GM03348 (cell line): ENCODE measurements at regions not wholly inside any gene's neighbourhood (a gene's known extent, or its start where the extent isn't known, plus 50 kb on each side); places are given as distances from the start of the nearest gene placed in this dataset.
"Not testable (repeated sequence)": the region's sequence is repeated elsewhere in the genome, so short reads cannot be mapped to it uniquely, and the experiment has no call there.

Source experiments
- DNase-seq: peaks from one replicate; pipeline ENCODE4 v3.0.0; 2012; ENCODE audit warnings: low spot score

GRCh38 chr18:77329651-77330050 lies 80.0 kb downstream of the GALR1 start:
- no peak for DNase-seq

DNA sequence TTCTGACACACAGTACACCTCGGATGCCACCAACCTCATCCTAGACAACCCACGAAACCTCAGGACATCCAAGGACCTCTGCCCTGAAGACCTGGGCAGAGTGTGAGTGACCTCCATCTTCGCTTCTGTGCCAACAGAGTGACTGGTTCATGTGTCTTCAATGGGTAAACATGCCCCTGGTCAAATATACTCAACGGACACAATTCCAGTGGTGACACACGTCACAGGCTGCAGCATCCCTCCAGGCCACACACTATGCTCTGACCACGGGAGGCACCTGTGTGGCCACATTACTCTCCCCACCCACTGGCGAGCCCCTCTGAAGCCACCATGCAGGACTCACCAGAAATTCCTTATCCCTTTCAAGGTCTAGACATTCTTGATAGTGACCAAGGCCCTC lies 85.2 kb downstream of the GALR1 start:
- DNase-seq: no peak

GRCh38 chr18:77337604-77338003 lies 88.0 kb downstream of the GALR1 start:
- no peak for DNase-seq

DNA sequence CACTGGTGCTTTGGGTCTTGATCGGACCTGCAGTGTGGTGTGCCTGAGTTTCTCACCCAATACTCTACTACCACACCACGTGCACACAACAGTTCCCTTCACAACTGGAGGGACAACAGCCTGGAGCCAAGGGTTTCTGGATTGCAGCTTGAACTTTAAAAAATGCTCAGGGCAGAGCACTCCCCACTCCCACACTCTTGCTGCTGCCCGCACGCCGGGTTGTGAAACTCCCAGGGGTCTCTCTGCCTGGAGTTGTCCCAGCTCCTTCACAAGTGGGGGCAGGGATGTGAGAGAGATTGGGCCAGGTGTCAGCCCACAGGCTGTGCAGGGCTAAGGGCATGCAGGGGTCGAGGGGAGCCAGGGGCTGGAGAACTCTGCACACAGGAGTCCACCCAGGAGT lies 89.4 kb downstream of the GALR1 start:
- no peak for DNase-seq

- no peak for DNase-seq
Observed at GRCh38 chr18:77339623-77340022, 90.0 kb downstream of the GALR1 start.

DNA sequence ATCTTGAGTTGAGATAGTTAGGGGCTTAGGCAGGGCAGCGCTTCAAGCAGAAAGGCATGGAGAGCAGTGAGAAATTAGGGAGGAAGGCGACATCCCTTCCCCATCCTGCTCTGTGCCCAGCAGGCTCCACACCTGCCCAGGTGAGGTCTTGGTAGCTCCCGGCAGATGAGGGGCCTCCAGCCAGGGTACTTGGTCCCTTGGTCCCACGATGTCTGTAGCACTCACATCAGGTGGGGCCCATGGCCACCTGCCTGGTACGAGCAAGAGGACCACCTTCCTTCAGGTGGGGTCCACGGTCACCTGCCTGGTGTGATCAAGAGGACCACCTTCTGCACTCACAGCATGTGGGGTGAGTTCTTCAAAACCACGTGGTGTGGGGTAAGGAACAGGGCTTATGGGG lies 91.2 kb downstream of the GALR1 start:
- DNase-seq: no peak

DNA sequence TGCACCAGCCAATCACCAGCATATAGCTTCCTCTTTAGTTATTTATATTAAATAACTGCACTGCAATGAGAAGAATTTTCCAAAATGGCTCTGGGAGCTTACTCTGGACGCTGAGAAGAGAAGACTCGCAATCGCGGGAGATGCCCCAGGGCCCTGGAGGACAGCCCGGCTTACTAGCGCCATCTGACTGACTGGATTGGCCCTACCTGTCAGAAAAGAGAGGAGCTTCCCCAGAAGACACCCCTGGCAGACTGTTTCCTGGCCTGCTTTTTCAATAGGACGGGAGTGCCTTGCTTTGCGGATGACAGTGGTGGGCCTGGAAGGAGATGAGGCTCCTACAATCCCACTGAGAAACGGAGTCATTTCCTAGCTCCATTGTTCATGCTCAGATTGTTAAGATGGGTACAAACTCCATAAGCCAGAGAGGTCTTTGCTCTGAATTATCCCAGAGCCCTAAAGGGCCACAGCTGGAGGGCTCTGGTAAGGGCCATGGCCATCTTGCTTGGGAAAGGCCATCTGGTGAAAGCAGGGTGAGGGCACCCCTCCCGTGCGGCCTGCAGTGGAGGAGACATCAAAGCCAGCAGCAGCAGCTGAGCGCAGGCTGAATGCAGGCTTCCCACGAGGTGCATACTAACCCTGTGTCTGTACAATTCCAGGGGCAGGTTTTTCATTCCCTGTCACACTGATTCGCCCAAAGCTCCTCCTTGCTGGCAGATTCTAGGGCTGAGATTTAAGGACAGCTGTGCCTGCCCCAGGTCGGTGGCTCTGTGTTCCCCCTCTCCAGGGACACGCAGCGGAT lies 92.1 kb downstream of the GALR1 start:
- no peak for DNase-seq

- DNase-seq: no peak
Observed at GRCh38 chr18:77342736-77343135, 93.1 kb downstream of the GALR1 start.

- no peak for DNase-seq
Observed at GRCh38 chr18:77343846-77344510, 94.3 kb downstream of the GALR1 start.

DNA sequence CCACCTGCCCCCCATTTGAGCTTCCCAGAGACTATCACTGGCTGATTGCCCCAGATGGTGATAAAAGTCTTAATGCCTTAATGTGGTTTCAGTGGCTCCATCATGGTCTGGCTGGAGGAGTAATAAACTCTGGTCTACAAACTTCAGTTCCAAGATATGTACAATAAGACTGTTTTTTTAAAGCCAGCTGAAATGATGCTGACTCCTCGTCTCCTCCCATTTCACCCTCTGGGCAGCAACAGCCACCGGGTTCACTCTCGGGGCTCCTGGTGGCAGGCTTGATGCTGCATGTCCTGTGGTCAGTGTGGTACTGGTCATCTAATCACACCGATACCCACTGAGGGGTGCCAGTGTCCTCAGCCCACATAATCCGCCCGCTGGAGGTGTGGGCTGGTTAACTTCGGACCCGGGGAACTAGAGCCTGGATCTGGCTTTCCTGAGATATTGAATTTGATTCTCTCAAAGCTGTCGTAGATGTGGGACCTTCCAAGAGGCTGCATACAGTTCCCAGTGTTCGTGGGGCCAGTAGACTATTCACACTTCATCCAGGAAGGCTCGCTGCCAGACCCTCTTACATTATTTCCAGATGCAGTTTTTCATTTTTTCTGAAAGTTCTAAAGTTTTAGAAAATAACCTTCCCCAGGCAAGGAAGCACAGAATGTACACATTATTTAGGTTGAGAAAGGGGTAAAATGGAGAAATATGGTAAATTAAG lies 95.3 kb downstream of the GALR1 start:
- DNase-seq: no peak

DNA sequence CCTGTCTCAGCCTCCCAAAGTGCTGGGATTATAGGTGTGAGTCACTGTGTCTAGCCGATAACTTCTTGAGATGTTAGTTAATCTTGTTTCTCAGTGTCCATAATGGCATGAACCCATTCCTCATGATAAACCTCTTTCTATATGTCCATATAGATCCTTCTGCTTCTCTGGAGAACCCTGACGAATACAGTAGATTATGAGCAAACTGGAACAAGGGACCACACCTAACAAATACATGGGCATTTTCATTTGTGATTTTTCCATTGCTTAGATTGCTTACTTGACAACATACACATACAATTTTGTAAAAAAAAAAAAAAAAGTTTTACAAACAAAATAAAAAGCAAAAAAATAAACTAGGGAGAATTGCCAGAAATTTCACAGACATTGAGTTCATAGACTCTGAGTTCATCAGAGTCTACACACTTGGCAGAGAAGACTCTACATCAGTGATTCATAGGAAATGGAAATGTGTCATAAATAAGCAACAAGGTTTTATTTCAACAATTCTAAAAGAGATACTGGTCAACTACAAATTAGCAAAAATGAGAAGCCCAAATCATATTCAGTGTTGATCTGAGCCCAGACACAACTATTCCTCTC lies 96.7 kb downstream of the GALR1 start:
- DNase-seq: no peak

DNA sequence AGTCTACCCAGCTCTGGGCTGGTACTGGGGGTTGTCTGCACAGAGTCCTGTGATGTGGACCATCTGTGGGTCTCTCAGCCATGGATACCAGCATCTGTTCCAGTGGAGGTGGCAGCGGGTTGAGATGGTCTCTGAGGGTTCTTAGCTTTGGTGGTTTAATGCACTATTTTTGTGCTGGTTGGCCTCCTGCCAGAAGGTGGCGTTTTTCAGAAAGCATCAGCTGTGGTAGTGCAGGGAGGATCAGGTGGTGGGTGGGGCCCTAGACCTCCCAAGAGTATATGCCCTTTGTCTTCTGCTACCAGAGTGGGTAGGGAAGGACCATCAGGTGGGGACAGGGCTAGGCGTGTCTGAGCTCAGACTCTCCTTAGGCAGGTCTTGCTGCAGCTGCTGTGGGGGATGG lies 103.7 kb downstream of the GALR1 start:
- not testable (repeated sequence) for DNase-seq

- no peak for DNase-seq
Observed at GRCh38 chr18:77359561-77360314, 110.1 kb downstream of the GALR1 start.

DNA sequence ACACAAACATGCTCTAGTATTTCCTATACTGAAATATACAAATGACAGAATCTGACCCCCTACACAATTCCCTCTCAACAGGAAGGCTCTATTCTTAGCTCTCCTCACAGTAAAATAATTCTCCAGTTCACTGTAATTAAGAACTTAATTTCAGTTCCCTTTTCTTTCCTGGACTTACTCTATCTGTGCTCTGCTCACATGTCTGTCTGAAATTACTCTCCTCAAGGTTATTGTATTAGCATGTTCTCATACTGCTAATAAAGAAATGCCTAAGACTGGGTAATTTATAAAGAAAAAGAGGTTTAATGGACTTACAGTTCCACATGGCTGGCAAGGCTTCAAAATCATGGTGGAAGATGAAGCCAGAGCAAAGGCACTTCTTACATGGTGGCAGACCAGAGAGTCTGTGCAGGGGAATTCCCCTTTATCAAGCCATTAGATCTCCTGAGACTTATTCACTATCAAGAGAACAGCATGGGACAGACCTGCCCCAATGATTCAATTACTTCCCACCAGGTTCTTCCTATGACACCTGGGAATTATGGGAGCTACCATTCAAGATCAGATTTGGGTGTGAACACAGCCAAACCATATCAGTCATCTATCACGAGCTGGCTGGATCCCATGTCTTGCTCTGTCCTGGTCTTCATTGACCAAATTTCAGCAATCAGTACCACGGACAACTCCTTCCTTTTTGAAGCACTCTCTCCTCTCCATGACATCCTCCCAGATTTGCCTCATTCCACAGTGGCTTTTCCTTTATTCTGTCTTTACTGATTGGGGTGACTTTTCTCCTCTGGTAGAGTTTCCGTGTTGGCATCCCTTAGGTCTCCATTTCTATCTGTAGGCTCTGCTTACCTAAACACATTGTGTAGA lies 110.9 kb downstream of the GALR1 start:
- no peak for DNase-seq

DNA sequence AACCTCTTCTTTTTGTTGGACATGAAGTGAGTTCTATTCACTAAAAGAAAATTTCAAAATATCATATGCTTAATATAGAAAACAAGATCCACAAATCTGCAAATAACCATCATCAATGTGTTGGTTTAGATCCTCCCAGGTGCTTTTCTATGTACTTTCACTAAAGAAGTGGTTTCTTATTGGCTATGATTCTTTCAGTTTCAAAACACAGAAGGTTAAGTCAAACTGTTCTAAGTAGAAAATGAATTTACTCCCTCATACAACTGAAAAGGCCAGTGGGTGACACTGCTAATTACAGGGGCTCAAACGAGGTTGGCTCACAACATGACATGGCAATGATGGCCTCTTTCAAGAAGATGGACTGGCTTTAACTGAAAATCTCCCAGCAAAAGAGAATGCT lies 111.7 kb downstream of the GALR1 start:
- DNase-seq: no peak

DNA sequence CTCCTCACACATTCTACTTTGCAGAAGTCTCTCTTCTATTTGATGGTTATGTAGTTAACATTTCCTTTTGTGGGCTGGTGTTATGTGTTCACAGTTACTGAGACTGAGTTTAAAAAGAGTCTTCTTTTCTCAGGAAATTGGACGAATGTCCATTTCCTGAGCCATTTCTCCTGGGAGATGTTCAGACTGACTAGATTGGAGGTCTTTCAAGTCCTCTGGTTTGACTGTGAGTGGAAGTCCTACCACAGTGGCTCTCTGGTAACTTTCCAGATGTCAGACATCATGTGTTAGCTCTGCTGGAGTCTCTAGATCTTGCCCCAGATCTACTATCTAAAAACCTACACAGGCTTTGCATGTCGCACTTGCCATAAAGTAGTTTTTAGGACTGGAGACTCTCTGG lies 116.0 kb downstream of the GALR1 start:
- DNase-seq: no peak

DNA sequence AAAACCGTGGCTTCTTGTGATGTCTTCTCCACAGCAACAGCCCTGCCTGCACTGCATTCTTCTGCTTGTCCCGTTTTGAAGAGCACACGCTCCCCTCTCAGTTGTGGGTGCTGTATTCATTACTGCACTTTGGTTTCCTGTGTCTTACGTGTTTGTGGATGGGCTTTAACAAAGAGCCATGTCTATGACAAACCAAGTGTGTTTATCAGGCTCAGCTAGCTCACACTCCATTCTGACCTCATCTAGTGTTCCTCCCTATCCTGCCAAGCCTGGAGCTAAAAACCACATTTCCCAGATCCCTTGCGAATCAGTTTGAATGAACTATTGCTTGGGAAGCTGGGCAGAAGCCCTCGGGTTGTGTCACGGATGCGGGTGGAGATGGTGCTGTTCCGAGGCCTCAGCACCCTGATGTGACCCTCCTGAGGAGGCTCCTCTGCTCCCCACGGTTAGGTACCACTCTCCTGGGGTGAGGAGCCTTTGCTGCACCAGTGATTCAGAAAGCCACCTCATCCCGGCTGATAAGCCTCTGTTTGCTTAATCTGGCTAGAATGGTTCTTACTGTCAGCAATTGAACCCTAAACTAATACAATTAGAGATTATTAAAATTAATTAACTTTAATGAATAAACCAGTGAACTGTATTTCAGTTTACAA lies 116.5 kb downstream of the GALR1 start:
- no peak for DNase-seq

GRCh38 chr18:77366720-77367641 lies 117.3 kb downstream of the GALR1 start:
- peak; percentile 63 for DNase-seq

DNA sequence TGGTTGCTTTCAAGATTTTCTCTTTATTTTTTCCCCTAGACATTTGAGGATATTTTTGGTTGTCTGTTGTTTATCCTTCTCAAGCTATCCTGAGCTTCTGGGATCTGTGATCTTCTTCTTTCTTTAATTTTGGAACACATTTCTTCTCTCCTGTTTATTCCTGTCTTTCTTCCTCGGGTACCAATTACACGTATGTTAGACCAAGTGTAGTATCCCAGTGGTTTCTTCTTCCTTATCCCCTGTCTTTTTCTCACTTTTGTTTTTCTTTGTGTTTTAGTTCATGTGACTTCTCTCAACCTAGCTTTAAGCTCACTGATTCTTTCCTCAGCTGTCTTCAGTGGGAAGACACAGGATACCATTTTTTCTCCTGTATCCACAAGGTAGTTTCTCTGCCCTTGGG lies 120.0 kb downstream of the GALR1 start:
- DNase-seq: no peak
